ENCODE measurements at regions not wholly inside any gene's neighbourhood (a gene's known extent, or its start where the extent isn't known, plus 50 kb on each side); places are given as distances from the start of the nearest gene placed in this dataset.
A peak's percentile ranks its signal among the peaks of the same experiment; 100 is the strongest.

DNA sequence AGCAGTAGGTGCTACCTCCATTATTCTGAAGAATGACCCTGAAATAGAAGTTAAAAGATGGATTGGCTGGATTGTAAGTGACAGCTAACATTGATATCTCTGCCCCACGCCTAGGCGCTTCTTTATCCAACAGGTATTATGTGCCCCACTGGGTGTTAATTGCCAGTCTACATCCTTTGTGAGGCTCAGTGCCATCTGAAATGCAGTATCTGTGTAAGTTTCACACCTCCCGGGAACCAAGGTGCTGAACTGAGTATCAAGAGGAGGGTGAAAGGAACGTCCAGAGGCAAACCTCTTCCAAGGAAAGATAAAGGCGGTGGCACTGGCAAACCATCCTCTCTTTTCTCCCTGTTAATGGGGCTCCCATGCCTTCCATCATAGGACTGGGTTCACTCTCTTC is 181.1 kb upstream of the UBL3 start:
- DNase-seq = no peak

DNA sequence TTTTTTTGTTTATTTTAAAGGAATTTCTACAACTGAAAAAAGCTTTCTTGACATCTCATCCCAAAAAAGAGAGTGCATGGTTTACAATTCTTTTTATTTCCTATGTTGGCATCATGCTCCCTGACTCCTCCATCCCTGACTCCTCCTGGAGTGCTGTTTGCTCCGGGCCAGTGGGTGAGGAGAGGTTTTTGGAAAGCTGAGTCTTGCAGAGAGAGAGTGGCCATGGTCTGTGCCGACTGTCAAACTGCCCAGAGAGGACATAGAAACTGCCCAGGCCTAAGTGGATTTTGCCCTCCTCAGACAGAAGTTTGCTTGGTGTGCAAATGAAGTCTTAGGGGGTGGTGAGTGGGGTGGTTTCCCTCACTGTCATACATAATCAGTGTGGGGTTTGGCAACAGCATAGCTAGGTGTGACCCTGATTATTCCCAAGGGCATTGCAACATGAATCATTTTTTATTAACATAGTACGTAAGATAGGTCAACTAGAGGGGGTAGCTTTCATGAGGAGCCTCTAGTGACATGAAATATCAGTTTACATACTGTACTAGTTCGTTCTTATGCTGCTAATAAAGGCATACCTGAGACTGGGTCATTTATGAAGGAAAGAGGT is 179.8 kb upstream of the UBL3 start:
- DNase-seq = no peak

DNA sequence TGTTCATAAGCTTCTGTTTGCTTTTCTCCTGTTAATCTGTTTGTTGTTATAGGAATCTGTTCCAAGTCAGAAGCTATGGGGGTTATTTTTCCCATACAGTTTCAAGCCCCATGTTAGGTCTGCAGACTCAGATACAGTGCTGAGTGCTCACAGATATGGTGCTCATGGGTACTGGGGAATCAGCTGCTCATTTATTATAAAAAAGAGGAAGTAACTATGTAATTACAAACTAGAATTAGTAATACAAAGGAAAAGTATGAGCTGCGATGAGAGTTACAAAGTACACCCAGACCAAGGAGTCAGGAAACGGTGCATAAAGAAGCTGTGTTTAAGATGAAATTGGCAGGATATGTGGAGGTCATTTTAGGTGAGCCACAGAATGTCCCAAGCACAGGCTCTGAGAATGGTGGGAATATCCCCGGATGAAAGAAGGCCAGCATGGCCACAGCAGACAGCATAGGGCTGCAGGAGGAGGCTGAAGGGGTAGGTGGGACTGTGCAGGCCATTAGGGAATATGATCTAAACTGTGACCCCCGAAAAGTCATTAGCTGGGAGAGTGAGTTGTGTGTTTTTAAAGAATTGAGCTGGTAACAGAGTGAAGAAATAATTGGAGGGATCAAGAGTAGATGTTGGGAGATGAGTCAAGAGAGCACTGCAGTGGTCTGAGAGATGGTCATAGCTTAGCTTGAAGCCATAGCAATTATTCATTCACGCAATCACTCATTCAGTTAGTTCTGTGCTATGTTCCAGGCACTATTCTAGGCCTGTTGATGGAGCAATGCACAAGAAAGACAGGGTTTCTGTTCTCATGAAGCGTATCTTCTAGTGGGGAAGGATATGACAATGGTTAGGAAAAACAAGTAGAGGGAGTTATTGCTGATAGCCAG is 177.4 kb upstream of the UBL3 start:
- DNase-seq = no peak

DNA sequence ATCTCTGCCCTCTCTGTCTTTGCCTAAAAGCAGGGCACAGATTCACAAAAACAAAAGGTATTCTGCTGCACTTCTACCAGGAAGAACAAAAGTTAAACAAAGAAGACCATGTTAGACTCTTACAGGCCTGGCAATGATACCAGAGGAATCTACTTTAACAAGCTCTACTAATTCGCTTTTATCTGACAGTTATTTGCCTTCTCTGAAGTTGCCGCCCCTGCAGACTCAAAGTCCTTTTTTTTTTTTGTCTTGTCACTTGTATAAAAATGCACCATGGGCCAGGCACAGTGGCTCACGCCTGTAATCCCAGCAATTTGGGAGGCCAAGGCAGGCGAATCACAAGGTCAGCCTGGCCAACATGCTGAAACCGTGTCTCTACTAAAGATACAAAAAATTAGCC is 176.5 kb upstream of the UBL3 start:
- DNase-seq = no peak

DNA sequence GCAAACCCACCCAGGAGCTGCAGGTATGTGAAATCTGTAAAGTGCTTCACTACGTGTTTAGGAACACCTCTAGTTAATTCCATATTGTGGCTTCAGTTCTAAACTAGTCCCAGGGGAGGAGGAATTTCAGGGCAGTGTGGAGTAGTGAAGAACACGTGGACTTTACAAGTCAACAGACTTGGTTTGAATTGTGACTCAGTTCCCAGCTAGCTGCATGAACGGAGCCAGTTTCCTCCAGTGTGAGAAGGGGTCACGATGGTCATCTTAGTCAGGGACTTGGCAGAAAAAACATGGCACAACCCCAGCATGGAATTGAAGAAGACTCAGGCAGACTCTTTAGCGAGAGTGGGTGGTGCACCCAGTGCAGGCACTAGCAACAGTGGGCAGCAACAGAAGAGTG is 175.7 kb upstream of the UBL3 start:
- DNase-seq = no peak

DNA sequence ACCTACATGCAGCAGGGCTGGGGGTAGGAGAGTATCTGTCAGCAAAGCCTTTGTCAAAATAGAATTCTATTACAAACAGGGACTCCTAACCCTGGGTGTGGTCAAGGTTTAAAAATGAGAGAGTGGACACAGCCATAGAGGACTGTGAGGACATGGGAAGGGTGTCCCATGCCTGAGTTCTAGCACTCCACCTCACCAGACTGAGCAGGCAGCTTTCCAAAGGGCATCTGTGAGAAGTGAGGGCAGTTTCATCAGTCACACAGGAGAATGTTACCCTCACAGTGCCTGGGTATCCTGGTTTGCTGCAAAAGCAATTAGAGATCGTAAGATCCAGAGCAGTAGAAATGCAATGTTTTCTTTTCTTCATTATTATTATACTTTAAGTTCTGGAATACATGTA is 174.9 kb upstream of the UBL3 start:
- DNase-seq = no peak

DNA sequence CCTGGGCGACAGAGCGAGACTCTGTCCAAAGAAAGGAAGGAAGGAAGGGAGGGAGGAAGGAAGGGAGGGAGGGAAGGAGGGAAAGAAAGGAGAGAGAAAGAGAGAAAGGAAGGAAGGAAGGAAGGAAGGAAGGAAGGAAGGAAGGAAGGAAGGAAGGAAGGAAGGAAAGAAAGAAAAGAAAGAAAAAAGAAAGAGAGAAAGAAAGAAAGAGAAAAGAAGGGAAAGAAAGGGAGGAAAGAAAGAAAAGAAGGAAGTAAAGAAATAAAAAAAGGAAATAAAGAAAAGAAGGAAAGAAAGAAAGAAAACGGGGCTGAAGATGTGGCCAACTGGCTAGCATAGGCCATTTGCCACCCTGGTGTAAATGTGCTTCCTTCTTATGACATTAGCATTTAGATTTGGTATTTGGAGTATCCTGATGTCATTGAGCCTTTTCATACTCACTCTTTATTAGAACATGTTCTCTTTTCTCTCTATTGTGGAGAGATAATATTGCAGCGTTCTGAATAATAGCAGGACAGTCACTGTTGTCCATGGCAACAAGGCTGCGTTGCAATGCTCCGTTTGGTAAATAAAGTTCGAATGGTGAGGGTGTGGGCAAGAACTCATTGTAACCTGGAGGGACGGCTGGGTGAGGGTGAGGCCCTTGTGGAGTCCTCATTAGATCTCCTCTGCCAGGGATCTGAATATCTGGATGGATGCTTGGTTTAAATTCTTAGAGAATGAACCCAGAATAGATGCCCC is 173.9 kb upstream of the UBL3 start:
- DNase-seq = no peak

DNA sequence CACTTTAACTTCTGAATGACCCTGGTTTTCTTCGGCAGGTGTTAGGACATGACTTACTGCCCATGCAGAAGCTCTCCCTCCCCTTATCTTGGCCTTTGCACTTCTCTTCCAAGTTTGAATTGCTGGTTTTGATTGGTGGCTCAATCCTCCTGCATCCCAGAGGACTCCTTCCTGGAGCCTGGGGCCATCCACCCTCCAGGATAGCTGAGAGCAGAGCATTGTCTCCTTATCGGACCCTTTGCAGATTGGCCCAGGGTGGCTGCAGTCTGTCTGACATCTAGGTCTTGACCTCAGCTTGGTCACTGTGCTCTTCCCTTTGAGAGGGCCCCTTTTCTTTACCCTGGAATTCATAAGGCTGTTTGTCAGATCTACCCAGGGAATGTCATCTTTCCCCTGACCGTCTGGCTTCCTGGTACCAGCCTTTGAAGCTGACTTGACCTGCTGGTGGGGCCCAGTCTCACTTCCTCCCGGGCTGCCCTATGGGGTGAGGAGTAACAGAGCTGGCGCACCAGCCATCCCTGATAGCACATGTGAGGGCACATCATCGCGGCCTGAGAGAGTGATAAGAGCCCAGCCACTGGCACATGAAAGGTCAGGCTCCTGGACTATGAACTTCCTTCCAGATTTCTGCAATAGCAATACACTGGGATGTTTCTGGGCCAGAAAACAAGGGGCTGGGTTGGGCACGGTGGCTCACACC is 172.9 kb upstream of the UBL3 start:
- no peak for DNase-seq

DNA sequence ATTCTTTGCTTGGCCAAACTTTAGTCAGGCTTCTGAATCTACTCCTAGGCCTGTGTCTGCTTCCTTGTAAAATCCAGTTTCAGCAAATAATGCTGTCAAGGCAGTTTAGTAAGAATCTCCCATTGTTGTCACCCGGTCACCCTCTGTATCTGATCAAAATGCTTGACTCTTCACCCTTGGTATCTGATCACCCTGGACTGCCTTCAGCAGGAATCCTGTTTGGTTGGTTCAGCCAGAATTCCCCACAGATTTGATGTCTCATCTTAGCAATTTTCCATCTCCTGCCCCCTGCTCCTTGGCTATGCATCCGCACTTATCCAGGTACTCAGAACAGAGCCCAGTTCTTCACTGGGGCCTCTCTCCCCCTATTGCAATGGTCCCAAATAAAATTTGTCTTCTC is 172.4 kb upstream of the UBL3 start:
- DNase-seq = no peak

DNA sequence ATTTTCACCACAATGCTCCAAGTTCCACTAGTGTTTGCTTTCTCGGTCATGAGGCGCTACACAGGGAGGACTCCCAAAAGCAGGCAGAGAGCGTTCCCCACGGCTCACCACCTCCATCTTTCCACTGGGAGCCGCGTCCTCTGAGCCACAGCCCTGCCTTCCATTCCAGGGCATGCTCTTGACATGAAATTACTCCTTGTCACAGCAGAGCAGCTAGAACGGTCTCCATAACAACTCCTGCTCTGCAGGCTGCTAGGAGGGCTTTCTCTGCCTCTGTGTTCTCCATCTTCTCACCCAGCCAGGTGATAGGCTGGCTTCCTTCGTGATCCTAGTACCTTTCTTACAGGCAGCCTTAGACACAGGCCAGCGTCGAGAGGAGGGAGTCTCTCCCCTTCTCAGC is 171.8 kb upstream of the UBL3 start:
- DNase-seq = no peak

DNA sequence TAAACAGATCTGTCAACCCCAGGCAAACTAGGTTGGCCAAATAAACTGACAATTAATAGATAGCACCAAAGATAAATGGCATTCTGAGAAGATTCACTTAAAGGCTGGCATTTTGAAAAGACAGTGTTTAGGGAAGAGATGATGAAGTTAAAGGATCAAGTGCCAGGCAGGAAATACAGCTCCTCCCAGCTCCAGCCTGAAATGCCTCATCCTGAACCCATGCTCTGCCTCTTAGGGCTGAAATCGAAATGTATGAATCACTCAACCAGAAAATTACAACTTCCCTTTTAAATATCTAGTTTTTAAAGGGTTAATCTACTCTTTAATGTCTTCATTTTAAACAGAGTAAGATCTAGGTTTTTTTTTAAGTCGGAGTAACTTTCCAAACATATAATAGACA is 171.2 kb upstream of the UBL3 start:
- DNase-seq = no peak

DNA sequence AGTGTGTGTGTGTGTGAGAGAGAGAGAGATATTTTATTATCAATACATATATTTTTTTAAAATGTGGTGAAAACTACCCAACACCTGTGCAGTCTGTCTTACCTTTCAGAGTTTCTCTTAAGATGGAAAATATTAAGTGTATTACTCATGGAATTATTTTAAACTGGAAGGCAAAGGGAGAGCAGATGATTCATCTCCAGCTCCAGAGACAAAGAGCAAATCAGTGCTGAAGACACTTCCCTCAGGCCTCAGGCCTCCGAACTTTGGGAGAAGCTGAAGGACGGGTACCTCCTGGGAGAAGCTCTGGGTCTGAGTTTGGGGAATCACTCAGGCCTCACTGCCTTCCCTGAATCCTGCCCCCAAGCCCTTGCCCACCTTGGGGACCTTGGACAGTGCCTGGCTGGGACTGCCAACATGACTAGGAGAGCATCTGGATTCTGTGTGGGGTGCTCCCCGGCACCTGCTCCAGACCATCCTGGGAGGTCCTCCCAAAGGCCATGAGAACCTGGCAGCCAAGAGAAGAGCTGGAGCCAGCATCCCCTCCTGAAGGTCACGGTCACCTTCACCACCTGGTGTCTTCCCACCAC is 170.4 kb upstream of the UBL3 start:
- DNase-seq = no peak

DNA sequence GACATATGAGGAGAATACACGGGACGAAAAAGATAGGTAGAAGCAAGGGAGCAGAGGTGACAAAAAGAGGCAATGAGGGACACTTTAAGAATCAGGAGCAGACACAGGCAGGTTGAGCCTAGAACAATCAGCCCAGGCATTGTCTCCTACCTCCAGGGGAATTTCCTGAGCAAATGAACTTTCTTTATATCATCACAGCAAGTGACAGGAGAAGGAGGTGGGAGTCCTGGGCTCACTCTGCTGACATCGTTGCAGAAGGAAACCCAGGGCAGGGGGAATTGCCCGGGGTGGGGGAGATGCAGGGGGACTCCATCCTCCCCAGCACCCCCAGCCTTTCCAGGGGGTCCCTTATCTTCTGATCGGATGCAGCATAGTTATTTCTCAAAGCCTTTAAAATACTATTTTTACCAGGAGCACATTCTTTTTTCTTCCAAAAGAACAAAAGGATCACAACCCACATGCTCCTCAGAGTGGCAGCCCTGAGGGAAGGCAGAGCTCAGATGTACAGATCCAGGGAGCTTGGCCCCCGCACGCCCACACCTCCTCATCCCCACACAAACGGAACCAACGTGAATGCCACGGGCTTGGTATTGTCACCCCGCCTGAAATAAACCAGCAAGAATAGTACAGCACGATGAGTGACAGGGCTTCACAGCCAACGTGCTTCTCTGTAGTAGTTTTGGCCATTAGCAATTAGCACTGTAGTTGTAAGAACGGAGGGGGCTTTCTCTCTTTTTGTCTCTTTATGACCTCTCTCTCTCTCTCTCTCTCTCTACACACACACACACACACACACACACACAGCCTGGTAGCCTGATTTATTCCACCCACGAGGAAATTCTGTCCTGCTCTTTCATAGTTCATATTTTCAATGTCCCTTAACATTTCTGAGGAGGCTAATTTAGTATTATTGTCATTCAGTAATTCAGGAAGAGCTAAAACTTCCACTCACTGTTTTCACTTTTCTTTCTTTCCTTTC is 169.5 kb upstream of the UBL3 start:
- DNase-seq = no peak

DNA sequence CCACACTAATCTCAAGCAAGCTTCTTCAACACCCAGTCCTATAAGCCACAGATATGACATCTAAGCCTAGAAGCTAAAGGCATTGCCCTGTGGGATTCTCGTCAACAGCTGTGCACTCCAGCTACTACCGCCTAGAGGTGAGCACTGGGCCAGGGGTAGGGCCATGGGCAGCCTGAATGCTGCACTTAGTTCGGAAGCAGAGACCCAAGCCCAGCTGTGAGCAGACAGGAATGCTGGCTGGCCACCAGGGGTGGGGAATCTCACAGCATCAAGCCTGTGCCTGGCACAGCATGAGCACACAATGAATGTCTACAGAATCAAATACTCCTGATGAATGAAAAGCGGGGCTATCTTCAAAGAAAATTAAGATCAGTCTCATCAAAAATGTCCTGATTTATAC is 167.5 kb upstream of the UBL3 start:
- DNase-seq = peak in 1 of 3 donors; percentile 20

DNA sequence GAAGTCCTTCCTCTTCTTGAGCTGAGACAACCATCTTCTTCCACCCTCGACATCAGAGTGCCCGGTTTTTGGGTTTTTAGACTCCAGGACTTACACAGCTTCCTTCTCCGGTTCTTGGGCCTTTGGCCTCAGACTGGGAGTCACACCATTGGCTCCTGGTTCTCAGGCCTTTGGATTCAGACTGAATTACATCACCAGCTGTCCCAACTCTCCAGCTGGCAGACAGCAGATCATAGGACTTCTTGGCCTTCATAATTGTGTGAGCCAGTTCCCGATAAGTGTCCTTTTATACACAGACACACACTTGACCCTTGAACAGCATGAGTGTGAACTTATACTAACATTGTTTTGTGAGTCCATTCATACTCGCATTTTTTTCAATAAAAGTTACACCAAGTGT is 166.0 kb upstream of the UBL3 start:
- DNase-seq = no peak

DNA sequence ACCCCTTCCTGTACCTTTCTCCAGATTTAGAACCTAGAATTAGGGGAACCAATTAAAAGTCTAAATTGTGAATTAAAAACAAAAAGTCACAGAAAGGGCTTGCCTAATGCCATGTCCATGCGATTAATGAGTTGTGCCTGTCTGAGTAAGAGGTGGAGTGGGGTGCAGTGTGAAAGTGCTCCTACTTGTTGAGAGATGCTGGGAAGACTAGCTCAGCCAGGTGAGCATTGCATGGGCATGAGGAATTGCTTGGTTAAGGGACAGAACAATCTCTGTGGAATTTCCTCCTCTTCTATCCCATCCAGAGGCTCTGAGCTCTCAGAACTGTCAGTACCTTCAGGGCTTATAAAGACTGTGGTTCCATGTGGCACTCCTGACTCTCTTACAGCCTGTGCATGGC is 159.0 kb upstream of the UBL3 start:
- DNase-seq = no peak

DNA sequence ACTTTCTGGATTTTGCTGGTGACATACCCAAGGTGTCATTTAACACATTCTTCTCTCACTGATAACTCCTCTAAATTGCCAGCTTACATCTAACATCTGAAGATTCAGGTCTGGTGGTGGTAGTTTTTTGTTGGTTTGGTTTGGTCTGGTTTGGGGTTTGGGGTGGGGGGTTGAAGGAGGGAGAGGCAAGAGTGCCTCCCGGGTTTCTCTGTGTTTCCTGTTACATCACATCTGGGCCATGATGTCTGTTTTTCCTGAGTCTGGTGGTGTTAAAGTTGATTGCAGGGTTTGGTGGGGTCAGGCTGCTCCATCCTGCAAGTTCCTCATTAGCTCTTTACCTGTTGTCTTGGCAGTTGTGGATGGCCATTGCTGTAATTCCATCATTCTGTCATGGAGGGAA is 155.8 kb upstream of the UBL3 start:
- no peak for DNase-seq

DNA sequence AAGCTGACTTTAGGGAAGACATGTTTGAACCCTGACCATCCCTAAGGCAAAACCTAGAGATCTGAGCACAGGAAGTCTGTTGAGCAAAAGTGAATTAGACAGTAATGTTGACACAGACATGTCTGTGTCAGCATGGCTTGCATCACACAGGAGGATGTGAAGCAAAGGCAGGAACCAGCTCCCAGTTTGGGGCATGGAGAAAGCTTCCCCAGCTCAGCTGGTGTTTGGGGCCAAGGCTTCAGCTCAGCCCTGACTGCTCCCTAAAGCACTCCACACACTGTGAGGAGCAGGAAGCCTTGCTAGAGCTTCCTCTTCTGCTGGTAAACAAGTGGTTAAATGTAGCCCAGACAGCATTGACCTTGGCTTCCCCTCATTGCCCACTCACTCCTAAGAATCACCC is 153.8 kb upstream of the UBL3 start:
- no peak for DNase-seq

DNA sequence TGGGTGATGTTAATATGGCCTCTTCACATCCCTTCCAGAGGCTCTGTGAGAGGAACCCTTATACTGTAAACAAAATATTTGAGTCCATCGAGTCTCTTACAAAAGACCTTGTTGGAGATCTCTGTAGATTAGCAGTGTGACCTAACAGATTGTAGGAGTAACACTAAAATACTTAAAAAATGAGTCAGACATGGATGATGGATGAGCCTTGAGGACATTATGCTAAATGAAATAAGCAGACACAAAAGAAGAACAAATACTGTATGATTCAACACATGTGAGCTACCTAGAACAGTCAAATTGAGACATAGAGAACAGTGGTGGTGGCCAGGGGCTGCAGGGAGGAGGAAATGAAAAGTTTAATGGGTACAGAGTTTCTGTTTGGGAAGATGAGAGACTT is 152.2 kb upstream of the UBL3 start:
- DNase-seq = peak in 1 of 3 donors; percentile 59

DNA sequence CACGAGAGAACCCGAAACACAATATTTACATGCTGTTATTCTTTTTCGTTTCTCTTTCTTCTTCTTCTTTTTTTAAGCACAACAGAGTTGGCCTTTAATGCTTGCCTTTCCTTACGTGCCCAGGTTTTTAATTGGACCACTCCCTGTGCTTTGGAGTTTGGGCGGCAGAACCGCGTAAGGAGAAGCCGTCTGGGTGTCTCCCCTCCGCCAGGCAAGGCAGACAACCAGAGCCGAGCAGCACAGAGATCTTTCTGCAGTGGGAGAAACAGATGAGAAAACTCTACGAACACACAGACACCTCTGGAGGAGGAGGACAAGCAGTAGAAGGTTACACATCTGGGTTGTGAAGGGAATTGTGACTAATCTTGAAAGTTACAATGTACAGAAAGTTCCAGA is 150.0 kb upstream of the UBL3 start:
- DNase-seq = no peak

All from muscle of back (tissue), 3 donors.